ENCODE measurements at regions not wholly inside any gene's neighbourhood (a gene's known extent, or its start where the extent isn't known, plus 50 kb on each side); places are given as distances from the start of the nearest gene placed in this dataset.
A peak's percentile ranks its signal among the peaks of the same experiment; 100 is the strongest.

GRCh38 chr20:57908226-57908625, 198.4 kb upstream of the PMEPA1 start:
- H3K27me3 ChIP-seq (ENCODE audit: control insufficient read depth, insufficient read depth, low read length), result no peaks in the 10 kb centered on the region
- no peak overlapping the region for H3K27ac ChIP-seq (ENCODE audit: low read depth in 2 of 2, low read length in 2 of 2)
- DNase-seq (no peak), FAIRE-seq (no peak)
- H3K36me3 ChIP-seq (ENCODE audit: control insufficient read depth in 2 of 3, insufficient read depth in 3 of 3, low read length in 3 of 3), result no peaks in the 10 kb centered on the region
- TF ChIP-seq CTCF (IDR thresholded peaks at IDR 0.05; ENCODE audit: borderline replicate concordance, extremely low read depth, insufficient read depth), result no peak
- no peaks in the 10 kb centered on the region for H3K4me1 ChIP-seq (ENCODE audit: control insufficient read depth in 2 of 3, insufficient read depth in 2 of 3, low read depth in 1 of 3, low read length in 3 of 3)
- no peaks in the 10 kb centered on the region for H3K9me3 ChIP-seq (ENCODE audit: control insufficient read depth in 2 of 3, insufficient read depth in 1 of 3, low read length in 3 of 3)
- intact Hi-C loops (cut with DNase I), result no loop called here
- H3K4me3 ChIP-seq (ENCODE audit: low read length in 3 of 3), result no peak overlapping the region
- no peak overlapping the region for H3K9ac ChIP-seq (ENCODE audit: low read length in 3 of 3)

GRCh38 chr20:57907131-57908000, 197.6 kb upstream of the PMEPA1 start:
- no peak for FAIRE-seq
- intact Hi-C loops (cut with DNase I), result no loop called here
- no peak for TF ChIP-seq CTCF (IDR thresholded peaks at IDR 0.05; ENCODE audit: borderline replicate concordance, extremely low read depth, insufficient read depth)

GRCh38 chr20:57905448-57905847, 195.6 kb upstream of the PMEPA1 start:
- intact Hi-C loops (cut with DNase I), result no loop called here
- H3K36me3 ChIP-seq (ENCODE audit: control insufficient read depth in 2 of 3, insufficient read depth in 3 of 3, low read length in 3 of 3), result no peaks in the 10 kb centered on the region
- H3K27me3 ChIP-seq (ENCODE audit: control insufficient read depth, insufficient read depth, low read length), result no peaks in the 10 kb centered on the region
- no peak for DNase-seq
- H3K4me3 ChIP-seq (ENCODE audit: low read length in 3 of 3), result no peak overlapping the region
- H3K9me3 ChIP-seq (ENCODE audit: control insufficient read depth in 2 of 3, insufficient read depth in 1 of 3, low read length in 3 of 3), result no peaks in the 10 kb centered on the region
- H3K27ac ChIP-seq (ENCODE audit: low read depth in 2 of 2, low read length in 2 of 2), result no peak overlapping the region
- TF ChIP-seq CTCF (IDR thresholded peaks at IDR 0.05; ENCODE audit: borderline replicate concordance, extremely low read depth, insufficient read depth), result no peak
- no peak for FAIRE-seq
- no peak overlapping the region for H3K9ac ChIP-seq (ENCODE audit: low read length in 3 of 3)
- no peaks in the 10 kb centered on the region for H3K4me1 ChIP-seq (ENCODE audit: control insufficient read depth in 2 of 3, insufficient read depth in 2 of 3, low read depth in 1 of 3, low read length in 3 of 3)

More at GRCh38 chr20:57907131-57908000, 197.6 kb upstream of the PMEPA1 start:
- no peaks in the 10 kb centered on the region for H3K27me3 ChIP-seq (ENCODE audit: control insufficient read depth, insufficient read depth, low read length)
- DNase-seq, result peak in 3 of 5 donors; percentile 29 to 59 (median 51)
- no peak overlapping the region for H3K27ac ChIP-seq (ENCODE audit: low read depth in 2 of 2, low read length in 2 of 2)
- H3K4me1 ChIP-seq (ENCODE audit: control insufficient read depth in 2 of 3, insufficient read depth in 2 of 3, low read depth in 1 of 3, low read length in 3 of 3), result no peaks in the 10 kb centered on the region
- no peaks in the 10 kb centered on the region for H3K9me3 ChIP-seq (ENCODE audit: control insufficient read depth in 2 of 3, insufficient read depth in 1 of 3, low read length in 3 of 3)
- no peak overlapping the region for H3K4me3 ChIP-seq (ENCODE audit: low read length in 3 of 3)
- H3K36me3 ChIP-seq (ENCODE audit: control insufficient read depth in 2 of 3, insufficient read depth in 3 of 3, low read length in 3 of 3), result no peaks in the 10 kb centered on the region
- H3K9ac ChIP-seq (ENCODE audit: low read length in 3 of 3), result no peak overlapping the region

Data from kidney (tissue), 13 donors.